ENCODE measurements at regions not wholly inside any gene's neighbourhood (a gene's known extent, or its start where the extent isn't known, plus 50 kb on each side); places are given as distances from the start of the nearest gene placed in this dataset.
"Not testable (repeated sequence)": the region's sequence is repeated elsewhere in the genome, so short reads cannot be mapped to it uniquely, and the experiment has no call there.

DNA sequence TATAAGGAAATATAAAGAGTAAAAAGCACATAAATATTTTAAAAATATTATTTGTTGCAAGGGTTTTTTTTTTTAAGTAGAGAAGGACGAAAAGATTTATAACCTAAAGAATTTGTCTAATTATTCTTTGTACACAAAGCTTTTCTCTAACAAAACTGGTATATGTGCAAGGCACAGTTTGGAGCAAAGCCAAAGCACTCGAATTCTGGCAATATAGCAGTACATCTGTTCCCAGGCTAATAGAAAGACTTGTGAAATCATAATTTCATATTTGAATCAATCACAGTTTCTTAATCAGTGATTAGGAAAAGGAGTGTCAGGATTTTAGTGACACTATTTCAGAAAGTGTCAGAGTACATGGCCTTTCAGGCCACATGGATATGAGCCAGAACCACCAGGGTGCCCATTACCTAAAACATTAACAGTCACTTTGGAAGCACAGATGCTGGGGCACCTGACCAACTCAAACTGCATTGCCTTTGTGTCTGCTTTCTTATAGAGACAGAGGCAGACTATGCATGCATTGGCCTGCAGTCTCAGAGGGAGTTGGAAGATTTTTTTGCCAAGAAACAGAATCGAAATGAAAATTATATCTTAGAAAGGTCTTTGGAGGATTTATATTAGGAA is 651.8 kb upstream of the SGO1 start:
- Histone ChIP-seq H3K4me1 (ENCODE audit: control insufficient read depth, insufficient read depth, low read length, poor library complexity, severe bottlenecking) (no peaks in the 10 kb centered on the region), H3K27me3 (replicated peaks; ENCODE audit: control insufficient read depth, insufficient read depth, low read length, poor library complexity, severe bottlenecking) (no peaks in the 10 kb centered on the region), H3K4me3 (ENCODE audit: insufficient read depth, low read depth, low read length, poor library complexity, severe bottlenecking) (no peak overlapping the region), H3K36me3 (ENCODE audit: control insufficient read depth, insufficient read depth, low read length) (no peaks in the 10 kb centered on the region), H3K9me3 (ENCODE audit: control insufficient read depth, low read length) (no peaks in the 10 kb centered on the region), H3K27ac (ENCODE audit: insufficient read depth, low read length, poor library complexity, severe bottlenecking) (no peak overlapping the region)
- no peak for DNase-seq

DNA sequence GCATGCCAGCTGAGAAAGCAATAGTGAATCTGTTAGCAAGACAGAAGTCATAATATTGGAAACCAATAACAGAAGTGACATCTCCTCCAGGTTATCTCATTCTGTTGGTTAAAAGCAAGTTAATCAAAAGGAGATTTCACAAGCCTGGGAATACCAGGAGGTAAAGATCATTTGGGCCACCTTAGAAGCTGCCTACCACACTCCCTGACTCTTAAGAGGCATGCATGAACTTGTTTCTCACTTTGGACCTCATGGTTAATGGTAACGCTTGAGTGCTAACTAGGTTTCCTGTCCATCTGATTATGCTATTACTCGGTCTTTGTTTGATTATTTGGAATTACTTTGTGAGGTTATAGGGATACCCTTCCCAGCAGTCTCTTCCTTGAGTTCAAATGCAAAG is 650.8 kb upstream of the SGO1 start:
- H3K4me3 ChIP-seq (ENCODE audit: insufficient read depth, low read depth, low read length, poor library complexity, severe bottlenecking), result no peak overlapping the region
- no peaks in the 10 kb centered on the region for H3K4me1 ChIP-seq (ENCODE audit: control insufficient read depth, insufficient read depth, low read length, poor library complexity, severe bottlenecking)
- H3K9me3 ChIP-seq (ENCODE audit: control insufficient read depth, low read length), result no peaks in the 10 kb centered on the region
- no peak for DNase-seq
- H3K27me3 ChIP-seq (replicated peaks; ENCODE audit: control insufficient read depth, insufficient read depth, low read length, poor library complexity, severe bottlenecking), result no peaks in the 10 kb centered on the region
- no peaks in the 10 kb centered on the region for H3K36me3 ChIP-seq (ENCODE audit: control insufficient read depth, insufficient read depth, low read length)
- no peak overlapping the region for H3K27ac ChIP-seq (ENCODE audit: insufficient read depth, low read length, poor library complexity, severe bottlenecking)

- H3K36me3 ChIP-seq (ENCODE audit: control insufficient read depth, insufficient read depth, low read length), result no peaks in the 10 kb centered on the region
- H3K9me3 ChIP-seq (ENCODE audit: control insufficient read depth, low read length), result no peaks in the 10 kb centered on the region
- no peaks in the 10 kb centered on the region for H3K4me1 ChIP-seq (ENCODE audit: control insufficient read depth, insufficient read depth, low read length, poor library complexity, severe bottlenecking)
- H3K4me3 ChIP-seq (ENCODE audit: insufficient read depth, low read depth, low read length, poor library complexity, severe bottlenecking), result no peak overlapping the region
- no peak for DNase-seq
- no peaks in the 10 kb centered on the region for H3K27me3 ChIP-seq (replicated peaks; ENCODE audit: control insufficient read depth, insufficient read depth, low read length, poor library complexity, severe bottlenecking)
- H3K27ac ChIP-seq (ENCODE audit: insufficient read depth, low read length, poor library complexity, severe bottlenecking), result no peak overlapping the region
Observed at GRCh38 chr3:20832963-20833362, 647.0 kb upstream of the SGO1 start.

DNA sequence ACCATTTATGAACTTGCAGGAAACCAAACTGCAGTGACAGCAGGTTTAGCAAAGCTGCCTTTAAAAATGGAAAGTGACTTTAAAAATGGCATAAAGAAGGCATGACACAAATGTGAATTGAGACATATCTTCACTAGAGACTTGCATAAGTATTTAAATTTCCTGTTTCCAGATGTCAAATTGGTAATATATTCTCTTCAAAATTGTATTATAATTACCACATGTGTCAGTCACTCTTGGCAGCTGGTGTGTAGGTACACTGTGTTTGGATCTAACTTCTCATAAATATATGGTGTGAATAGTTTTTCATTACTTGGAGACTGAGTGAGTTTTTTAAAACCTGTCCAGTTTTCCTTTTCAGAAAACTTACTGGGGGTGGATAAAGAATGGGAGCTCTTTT is 636.2 kb upstream of the SGO1 start:
- H3K36me3 ChIP-seq (ENCODE audit: control insufficient read depth, insufficient read depth, low read length), result no peaks in the 10 kb centered on the region
- H3K4me3 ChIP-seq (ENCODE audit: insufficient read depth, low read depth, low read length, poor library complexity, severe bottlenecking), result no peak overlapping the region
- H3K9me3 ChIP-seq (ENCODE audit: control insufficient read depth, low read length), result no peaks in the 10 kb centered on the region
- H3K27me3 ChIP-seq (replicated peaks; ENCODE audit: control insufficient read depth, insufficient read depth, low read length, poor library complexity, severe bottlenecking), result no peaks in the 10 kb centered on the region
- no peaks in the 10 kb centered on the region for H3K4me1 ChIP-seq (ENCODE audit: control insufficient read depth, insufficient read depth, low read length, poor library complexity, severe bottlenecking)
- H3K27ac ChIP-seq (ENCODE audit: insufficient read depth, low read length, poor library complexity, severe bottlenecking), result no peak overlapping the region
- no peak for DNase-seq

GRCh38 chr3:20820872-20821271 is 634.9 kb upstream of the SGO1 start:
- not testable (repeated sequence) for H3K36me3 ChIP-seq (ENCODE audit: control insufficient read depth, insufficient read depth, low read length); H3K27ac ChIP-seq (ENCODE audit: insufficient read depth, low read length, poor library complexity, severe bottlenecking); H3K9me3 ChIP-seq (ENCODE audit: control insufficient read depth, low read length); H3K27me3 ChIP-seq (replicated peaks; ENCODE audit: control insufficient read depth, insufficient read depth, low read length, poor library complexity, severe bottlenecking); H3K4me3 ChIP-seq (ENCODE audit: insufficient read depth, low read depth, low read length, poor library complexity, severe bottlenecking); H3K4me1 ChIP-seq (ENCODE audit: control insufficient read depth, insufficient read depth, low read length, poor library complexity, severe bottlenecking); DNase-seq

GRCh38 chr3:20811631-20812030 is 625.6 kb upstream of the SGO1 start:
- DNase-seq, result no peak
- Histone ChIP-seq H3K9me3 (ENCODE audit: control insufficient read depth, low read length) (no peaks in the 10 kb centered on the region), H3K36me3 (ENCODE audit: control insufficient read depth, insufficient read depth, low read length) (no peaks in the 10 kb centered on the region), H3K4me1 (ENCODE audit: control insufficient read depth, insufficient read depth, low read length, poor library complexity, severe bottlenecking) (no peaks in the 10 kb centered on the region), H3K27ac (ENCODE audit: insufficient read depth, low read length, poor library complexity, severe bottlenecking) (no peak overlapping the region), H3K27me3 (replicated peaks; ENCODE audit: control insufficient read depth, insufficient read depth, low read length, poor library complexity, severe bottlenecking) (no peaks in the 10 kb centered on the region), H3K4me3 (ENCODE audit: insufficient read depth, low read depth, low read length, poor library complexity, severe bottlenecking) (no peak overlapping the region)

DNA sequence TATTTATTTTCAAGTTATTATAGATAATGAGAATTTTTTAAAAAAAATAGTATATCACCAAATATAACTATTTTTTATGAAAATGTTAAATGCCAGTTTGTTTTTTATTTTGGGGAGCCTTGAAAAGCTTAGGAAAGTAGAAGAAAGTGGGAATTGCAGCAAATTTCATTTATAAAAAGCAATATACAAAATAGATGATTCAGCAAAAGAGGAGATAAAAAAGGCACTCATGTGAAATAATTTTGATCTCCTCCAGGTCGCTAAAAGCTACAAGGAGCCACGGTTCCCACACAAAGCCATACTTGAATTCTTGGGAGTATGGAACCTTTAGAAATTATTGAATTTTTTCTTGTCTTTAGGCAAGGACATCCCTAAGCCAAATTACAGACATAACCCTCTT is 625.0 kb upstream of the SGO1 start:
- no peak overlapping the region for H3K27ac ChIP-seq (ENCODE audit: insufficient read depth, low read length, poor library complexity, severe bottlenecking)
- no peaks in the 10 kb centered on the region for H3K36me3 ChIP-seq (ENCODE audit: control insufficient read depth, insufficient read depth, low read length)
- no peak for DNase-seq

GRCh38 chr3:20810555-20810954 is 624.5 kb upstream of the SGO1 start:
- DNase-seq, result no peak
- Histone ChIP-seq H3K27ac (ENCODE audit: insufficient read depth, low read length, poor library complexity, severe bottlenecking) (no peak overlapping the region), H3K9me3 (ENCODE audit: control insufficient read depth, low read length) (no peaks in the 10 kb centered on the region), H3K36me3 (ENCODE audit: control insufficient read depth, insufficient read depth, low read length) (no peaks in the 10 kb centered on the region), H3K4me3 (ENCODE audit: insufficient read depth, low read depth, low read length, poor library complexity, severe bottlenecking) (no peak overlapping the region), H3K4me1 (ENCODE audit: control insufficient read depth, insufficient read depth, low read length, poor library complexity, severe bottlenecking) (no peaks in the 10 kb centered on the region), H3K27me3 (replicated peaks; ENCODE audit: control insufficient read depth, insufficient read depth, low read length, poor library complexity, severe bottlenecking) (no peaks in the 10 kb centered on the region)

More for the DNA sequence above, 625.0 kb upstream of the SGO1 start:
- Histone ChIP-seq H3K4me3 (ENCODE audit: insufficient read depth, low read depth, low read length, poor library complexity, severe bottlenecking) (no peak overlapping the region), H3K9me3 (ENCODE audit: control insufficient read depth, low read length) (no peaks in the 10 kb centered on the region), H3K4me1 (ENCODE audit: control insufficient read depth, insufficient read depth, low read length, poor library complexity, severe bottlenecking) (no peaks in the 10 kb centered on the region), H3K27me3 (replicated peaks; ENCODE audit: control insufficient read depth, insufficient read depth, low read length, poor library complexity, severe bottlenecking) (no peaks in the 10 kb centered on the region)

GRCh38 chr3:20809356-20809755 is 623.4 kb upstream of the SGO1 start:
- no peak for DNase-seq

GRCh38 chr3:20808864-20809263 is 622.9 kb upstream of the SGO1 start:
- no peaks in the 10 kb centered on the region for H3K9me3 ChIP-seq (ENCODE audit: control insufficient read depth, low read length)
- no peaks in the 10 kb centered on the region for H3K4me1 ChIP-seq (ENCODE audit: control insufficient read depth, insufficient read depth, low read length, poor library complexity, severe bottlenecking)
- H3K36me3 ChIP-seq (ENCODE audit: control insufficient read depth, insufficient read depth, low read length), result no peaks in the 10 kb centered on the region
- H3K27me3 ChIP-seq (replicated peaks; ENCODE audit: control insufficient read depth, insufficient read depth, low read length, poor library complexity, severe bottlenecking), result no peaks in the 10 kb centered on the region
- no peak for DNase-seq
- H3K27ac ChIP-seq (ENCODE audit: insufficient read depth, low read length, poor library complexity, severe bottlenecking), result no peak overlapping the region
- H3K4me3 ChIP-seq (ENCODE audit: insufficient read depth, low read depth, low read length, poor library complexity, severe bottlenecking), result no peak overlapping the region

More at GRCh38 chr3:20809356-20809755, 623.4 kb upstream of the SGO1 start:
- Histone ChIP-seq H3K36me3 (ENCODE audit: control insufficient read depth, insufficient read depth, low read length) (no peaks in the 10 kb centered on the region), H3K27me3 (replicated peaks; ENCODE audit: control insufficient read depth, insufficient read depth, low read length, poor library complexity, severe bottlenecking) (no peaks in the 10 kb centered on the region), H3K9me3 (ENCODE audit: control insufficient read depth, low read length) (no peaks in the 10 kb centered on the region), H3K4me1 (ENCODE audit: control insufficient read depth, insufficient read depth, low read length, poor library complexity, severe bottlenecking) (no peaks in the 10 kb centered on the region), H3K4me3 (ENCODE audit: insufficient read depth, low read depth, low read length, poor library complexity, severe bottlenecking) (no peak overlapping the region), H3K27ac (ENCODE audit: insufficient read depth, low read length, poor library complexity, severe bottlenecking) (no peak overlapping the region)

Data from effector memory CD4-positive, alpha-beta T cell (primary cell).